NCI-H1105 (cell line): ENCODE measurements at regions not wholly inside any gene's neighbourhood (a gene's known extent, or its start where the extent isn't known, plus 50 kb on each side); places are given as distances from the start of the nearest gene placed in this dataset.
"Not testable (repeated sequence)": the region's sequence is repeated elsewhere in the genome, so short reads cannot be mapped to it uniquely, and the experiment has no call there.

Experiments
- DNase-seq: peaks from one replicate; lab custom pipeline; 2025; lab: John Stamatoyannopoulos, UW

GRCh38 chr7:9711259-9711918 lies 1262.3 kb upstream of the PHF14 start:
- no peak for DNase-seq

- DNase-seq, result no peak
Observed at GRCh38 chr7:9718071-9718661, 1255.5 kb upstream of the PHF14 start.

- no peak for DNase-seq
Observed at GRCh38 chr7:9719303-9719702, 1254.4 kb upstream of the PHF14 start.

- no peak for DNase-seq
Observed at GRCh38 chr7:9719721-9720120, 1254.0 kb upstream of the PHF14 start.

GRCh38 chr7:9725940-9726663 lies 1247.6 kb upstream of the PHF14 start:
- DNase-seq, result not testable (repeated sequence)

GRCh38 chr7:9726811-9727210 lies 1246.9 kb upstream of the PHF14 start:
- not testable (repeated sequence) for DNase-seq

- DNase-seq, result not testable (repeated sequence)
Observed at GRCh38 chr7:9727467-9727869, 1246.2 kb upstream of the PHF14 start.

GRCh38 chr7:9728014-9728657 lies 1245.5 kb upstream of the PHF14 start:
- not testable (repeated sequence) for DNase-seq

GRCh38 chr7:9752033-9752432 lies 1221.6 kb upstream of the PHF14 start:
- DNase-seq, result no peak

GRCh38 chr7:9761224-9761623 lies 1212.4 kb upstream of the PHF14 start:
- no peak for DNase-seq

GRCh38 chr7:9776900-9777299 lies 1196.8 kb upstream of the PHF14 start:
- no peak for DNase-seq

GRCh38 chr7:9778367-9778766 lies 1195.3 kb upstream of the PHF14 start:
- DNase-seq, result no peak

- DNase-seq, result no peak
Observed at GRCh38 chr7:9781710-9782109, 1192.0 kb upstream of the PHF14 start.

- no peak for DNase-seq
Observed at GRCh38 chr7:9782275-9782674, 1191.4 kb upstream of the PHF14 start.

- no peak for DNase-seq
Observed at GRCh38 chr7:9785211-9785610, 1188.5 kb upstream of the PHF14 start.

- DNase-seq, result no peak
Observed at GRCh38 chr7:9796241-9796640, 1177.4 kb upstream of the PHF14 start.

- DNase-seq, result no peak
Observed at GRCh38 chr7:9822458-9823290, 1151.0 kb upstream of the PHF14 start.

GRCh38 chr7:9835199-9835598 lies 1138.5 kb upstream of the PHF14 start:
- no peak for DNase-seq

- DNase-seq, result no peak
Observed at GRCh38 chr7:9836671-9837070, 1137.0 kb upstream of the PHF14 start.

- DNase-seq, result no peak
Observed at GRCh38 chr7:9842301-9842700, 1131.4 kb upstream of the PHF14 start.

GRCh38 chr7:9846902-9847301 lies 1126.8 kb upstream of the PHF14 start:
- DNase-seq, result no peak

GRCh38 chr7:9854605-9855004 lies 1119.1 kb upstream of the PHF14 start:
- DNase-seq, result no peak
